ENCODE measurements at regions not wholly inside any gene's neighbourhood (a gene's known extent, or its start where the extent isn't known, plus 50 kb on each side); places are given as distances from the start of the nearest gene placed in this dataset.

- TF ChIP-seq CTCF (IDR thresholded peaks at IDR 0.05) (no peak), POLR2AphosphoS5 (IDR thresholded peaks at IDR 0.05) (no peak), EP300 (IDR thresholded peaks at IDR 0.05) (no peak), POLR2A (IDR thresholded peaks at IDR 0.05) (no peak)
Measured at GRCh38 chr15:62912282-62912681, 130.3 kb upstream of the TPM1 start.
